GM18511 (cell line): ENCODE measurements at regions not wholly inside any gene's neighbourhood (a gene's known extent, or its start where the extent isn't known, plus 50 kb on each side); places are given as distances from the start of the nearest gene placed in this dataset.

Experiments used
- ATAC-seq: cut with Tn5 transposase; IDR thresholded peaks from one replicate; pipeline ENCODE4 v1.9.1; 2021; ENCODE audit warnings: mild to moderate bottlenecking, moderate library complexity; ENCODE audit not compliant: unreplicated experiment

- no peak for ATAC-seq
These were observed 501.8 kb upstream of the HS6ST1 start for GRCh38 chr2:128820452-128820851.

GRCh38 chr2:128821010-128821409 lies 502.3 kb upstream of the HS6ST1 start:
- no peak for ATAC-seq

- ATAC-seq = no peak
These were observed 514.4 kb upstream of the HS6ST1 start for GRCh38 chr2:128832946-128833663.

- no peak for ATAC-seq
These were observed 515.0 kb upstream of the HS6ST1 start for GRCh38 chr2:128833664-128834027.

GRCh38 chr2:128834207-128834879 lies 515.7 kb upstream of the HS6ST1 start:
- ATAC-seq = no peak

GRCh38 chr2:128834880-128835252 lies 516.2 kb upstream of the HS6ST1 start:
- ATAC-seq = no peak

GRCh38 chr2:128835342-128835855 lies 516.7 kb upstream of the HS6ST1 start:
- ATAC-seq = no peak

- no peak for ATAC-seq
These were observed 517.3 kb upstream of the HS6ST1 start for GRCh38 chr2:128835974-128836373.

- no peak for ATAC-seq
These were observed 518.0 kb upstream of the HS6ST1 start for GRCh38 chr2:128836559-128837100.

- ATAC-seq = no peak
These were observed 519.6 kb upstream of the HS6ST1 start for GRCh38 chr2:128838244-128838643.

- ATAC-seq = no peak
These were observed 523.1 kb upstream of the HS6ST1 start for GRCh38 chr2:128841803-128842202.

- ATAC-seq = no peak
These were observed 548.6 kb upstream of the HS6ST1 start for GRCh38 chr2:128867311-128867710.

GRCh38 chr2:128867936-128868636 lies 549.4 kb upstream of the HS6ST1 start:
- ATAC-seq = no peak

- ATAC-seq = no peak
These were observed 550.3 kb upstream of the HS6ST1 start for GRCh38 chr2:128868686-128869551.

GRCh38 chr2:128874608-128875007 lies 555.9 kb upstream of the HS6ST1 start:
- ATAC-seq = no peak

GRCh38 chr2:128876986-128877983 lies 558.6 kb upstream of the HS6ST1 start:
- no peak for ATAC-seq

- no peak for ATAC-seq
These were observed 560.5 kb upstream of the HS6ST1 start for GRCh38 chr2:128879161-128879560.

GRCh38 chr2:128894896-128895295 lies 576.2 kb upstream of the HS6ST1 start:
- no peak for ATAC-seq
